ACHN (cell line): ENCODE measurements at regions not wholly inside any gene's neighbourhood (a gene's known extent, or its start where the extent isn't known, plus 50 kb on each side); places are given as distances from the start of the nearest gene placed in this dataset.
"Not testable (repeated sequence)": the region's sequence is repeated elsewhere in the genome, so short reads cannot be mapped to it uniquely, and the experiment has no call there.

ENCODE experiments used
- DNase-seq: peaks from one replicate; pipeline ENCODE4 v3.0.0-alpha.2; 2015
- in situ Hi-C: cut with HindIII; loops from 2 replicates; pipeline ENCODE4 v1.10.0; 2017; ENCODE audit warnings: low sequenced_read_pairs, low pct_ligation_motif_present, low pct_unique_long_range_greater_than_20kb

GRCh38 chr3:33949074-33949473, 150.6 kb downstream of the PDCD6IP start:
- in situ Hi-C loops, result no loop called here

GRCh38 chr3:33954956-33955355, 156.5 kb downstream of the PDCD6IP start:
- DNase-seq, result no peak
- in situ Hi-C loops, result no loop called here

More at GRCh38 chr3:33949074-33949473, 150.6 kb downstream of the PDCD6IP start:
- no peak for DNase-seq

GRCh38 chr3:33956206-33956605, 157.8 kb downstream of the PDCD6IP start:
- no peak for DNase-seq
- in situ Hi-C loops, result no loop called here

DNA sequence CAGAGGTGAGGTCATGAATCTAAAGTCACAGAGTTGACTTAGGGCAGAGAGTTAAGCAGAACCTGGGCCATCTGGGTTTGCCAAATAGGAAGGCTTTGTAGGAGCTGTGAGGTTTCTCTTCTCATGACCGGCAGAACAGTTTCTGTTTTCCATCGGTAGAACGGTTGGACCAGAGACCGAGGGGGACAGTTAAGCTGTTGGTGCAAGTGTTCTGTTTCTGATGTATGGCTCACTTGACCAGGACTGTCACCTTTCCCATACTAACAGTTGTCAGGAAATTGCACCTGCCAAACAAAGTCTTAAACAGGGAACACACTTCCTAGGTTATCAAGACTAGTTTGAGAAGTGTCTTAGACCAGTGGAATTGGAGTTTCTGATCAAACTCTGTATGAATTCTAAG, 158.3 kb downstream of the PDCD6IP start:
- in situ Hi-C loops, result no loop called here
- no peak for DNase-seq

GRCh38 chr3:33957176-33957575, 158.7 kb downstream of the PDCD6IP start:
- in situ Hi-C loops, result no loop called here

DNA sequence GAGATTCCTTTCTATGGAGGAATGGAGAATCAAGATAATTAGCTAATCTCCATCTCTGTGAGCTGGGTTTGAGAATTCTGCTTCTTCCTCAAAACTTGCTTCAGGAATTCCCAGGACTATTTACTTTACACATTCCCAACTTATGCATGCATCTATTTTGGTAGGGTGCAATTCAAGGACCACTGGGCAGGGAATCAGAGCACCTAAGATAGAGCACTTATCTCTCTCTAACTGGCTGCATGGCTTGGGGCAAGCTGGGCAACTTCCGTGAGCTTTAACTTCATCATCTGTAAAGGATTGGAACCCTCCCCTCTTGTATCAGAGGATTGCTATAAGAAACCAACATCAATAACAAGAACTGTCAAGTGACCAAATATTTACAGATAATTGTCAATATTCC, 160.2 kb downstream of the PDCD6IP start:
- DNase-seq, result no peak
- in situ Hi-C loops, result no loop called here

More at GRCh38 chr3:33957176-33957575, 158.7 kb downstream of the PDCD6IP start:
- no peak for DNase-seq

DNA sequence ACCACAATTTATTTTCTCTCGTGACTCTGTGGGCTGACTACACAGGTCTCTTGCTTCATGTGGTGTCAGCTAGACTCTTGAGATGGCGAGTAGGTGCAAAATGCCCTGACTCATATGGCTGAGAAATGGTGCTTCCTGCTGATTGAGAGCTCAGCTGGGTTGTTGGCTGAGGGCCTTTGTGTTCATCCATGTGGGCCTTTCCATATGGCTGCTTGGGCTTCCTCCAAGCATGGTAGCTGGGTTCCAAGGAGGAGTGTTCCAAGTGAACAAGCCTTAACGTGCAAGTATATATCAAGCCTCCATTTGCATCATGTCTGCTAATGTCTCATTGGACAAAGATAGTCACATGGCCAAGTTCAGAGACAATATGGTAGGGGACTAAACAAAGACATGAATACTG, 164.0 kb downstream of the PDCD6IP start:
- in situ Hi-C loops, result no loop called here
- DNase-seq, result no peak

DNA sequence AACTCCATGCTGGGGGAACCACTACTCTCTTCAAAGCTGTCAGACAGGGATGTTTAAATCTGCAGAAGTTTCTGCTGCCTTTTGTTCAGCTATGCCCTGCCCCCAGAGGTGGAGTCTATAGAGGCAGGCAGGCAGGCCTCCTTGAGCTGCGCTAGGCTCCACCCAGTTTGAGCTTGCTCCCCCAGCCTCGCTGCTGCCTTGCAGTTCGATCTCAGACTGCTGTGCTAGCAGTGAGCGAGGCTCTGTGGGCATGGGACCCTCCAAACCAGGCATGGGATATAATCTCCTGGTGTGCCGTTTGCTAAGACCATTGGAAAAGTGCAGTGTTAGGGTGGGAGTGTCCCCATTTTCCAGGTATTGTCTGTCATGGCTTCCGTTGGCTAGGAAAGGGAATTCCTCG, 171.8 kb downstream of the PDCD6IP start:
- DNase-seq, in situ Hi-C loops: not testable (repeated sequence)

- in situ Hi-C loops, result no loop called here
- no peak for DNase-seq
Measured at GRCh38 chr3:33971055-33971454, 172.6 kb downstream of the PDCD6IP start.

DNA sequence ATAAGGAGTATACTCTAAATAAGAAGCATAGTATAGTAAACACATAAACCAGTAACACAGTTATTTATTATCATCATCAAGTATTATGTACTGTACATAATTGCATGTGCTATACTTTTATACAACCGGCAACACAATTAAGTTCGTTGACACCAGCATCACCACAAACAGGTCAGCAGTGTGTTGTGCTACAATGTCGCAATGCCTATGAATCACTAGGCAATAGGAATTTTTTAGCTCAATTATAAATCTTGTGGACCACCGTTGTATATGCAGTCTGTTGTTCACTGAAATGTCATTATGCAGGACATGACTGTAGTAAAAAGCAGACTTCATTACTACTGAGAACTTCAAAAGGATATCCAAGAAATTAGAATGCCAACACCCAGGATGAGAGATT, 177.0 kb downstream of the PDCD6IP start:
- in situ Hi-C loops, result no loop called here
- no peak for DNase-seq

- no peak for DNase-seq
- in situ Hi-C loops, result no loop called here
Measured at GRCh38 chr3:33977227-33977626, 178.8 kb downstream of the PDCD6IP start.

GRCh38 chr3:33980252-33980651, 181.8 kb downstream of the PDCD6IP start:
- in situ Hi-C loops, result no loop called here
- peak; percentile 94 for DNase-seq

- in situ Hi-C loops, result no loop called here
- no peak for DNase-seq
Measured at GRCh38 chr3:33982269-33982798, 183.9 kb downstream of the PDCD6IP start.

DNA sequence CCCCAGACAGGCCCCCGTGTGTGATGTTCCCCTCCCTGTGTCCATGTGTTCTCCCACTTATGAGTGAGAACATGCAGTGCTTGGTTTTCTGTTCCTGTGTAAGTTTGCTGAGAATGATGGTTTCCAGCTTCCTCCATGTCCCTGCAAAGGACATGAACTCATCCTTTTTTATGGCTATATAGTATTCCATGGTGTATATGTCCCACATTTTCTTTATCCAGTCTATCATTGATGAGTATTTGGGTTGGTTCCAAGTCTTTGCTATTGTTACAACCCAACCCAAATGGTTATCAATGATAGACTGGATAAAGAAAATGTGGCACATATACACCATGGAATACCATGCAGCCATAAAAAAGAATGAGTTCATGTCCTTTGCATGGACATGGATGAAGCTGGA, 184.5 kb downstream of the PDCD6IP start:
- in situ Hi-C loops, result not testable (repeated sequence)

GRCh38 chr3:33989229-33989628, 190.8 kb downstream of the PDCD6IP start:
- DNase-seq, result no peak
- in situ Hi-C loops, result no loop called here

More for the DNA sequence above, 184.5 kb downstream of the PDCD6IP start:
- DNase-seq, result not testable (repeated sequence)

DNA sequence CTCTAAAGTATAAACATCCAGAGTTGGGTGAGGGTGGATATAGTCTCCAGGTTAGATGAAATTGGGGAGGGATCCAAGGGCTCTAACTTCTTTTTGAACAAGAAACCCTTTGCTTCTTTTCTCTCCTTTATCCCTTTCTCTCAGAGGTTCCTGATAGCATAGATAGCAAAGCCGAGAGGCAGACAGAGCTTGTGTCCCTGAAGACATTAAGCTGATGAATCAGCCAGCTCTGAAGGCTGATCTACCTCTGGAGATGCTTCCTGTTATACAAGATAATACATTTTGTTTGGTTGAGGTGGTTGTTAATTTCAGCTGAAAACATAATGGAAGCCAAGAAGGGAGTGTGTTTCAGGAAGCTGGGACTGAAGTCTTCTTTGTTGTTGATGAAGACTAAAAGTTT, 193.2 kb downstream of the PDCD6IP start:
- no peak for DNase-seq
- in situ Hi-C loops, result no loop called here

DNA sequence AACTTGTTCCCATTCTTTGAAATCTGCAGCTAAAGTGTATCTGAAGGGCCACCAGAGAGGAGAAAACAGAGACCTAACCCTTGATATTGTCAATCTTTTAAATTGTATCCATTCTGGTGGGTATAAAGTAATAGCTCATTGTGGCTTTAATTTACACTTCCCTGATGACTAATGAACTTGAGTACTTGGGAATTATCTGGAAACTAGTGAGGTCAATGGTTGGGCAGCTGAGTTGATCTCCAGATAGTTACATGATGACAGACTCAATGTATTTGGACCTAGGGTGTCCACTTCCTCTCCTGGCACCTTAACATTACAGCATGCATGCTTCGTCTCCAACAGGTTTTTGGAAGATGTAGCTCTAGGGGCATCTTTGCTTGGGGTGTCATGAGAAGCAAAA, 195.2 kb downstream of the PDCD6IP start:
- in situ Hi-C loops, result no loop called here
- DNase-seq, result no peak

GRCh38 chr3:33994568-33994967, 196.1 kb downstream of the PDCD6IP start:
- in situ Hi-C loops, result no loop called here
- DNase-seq, result no peak

GRCh38 chr3:34000301-34000700, 201.9 kb downstream of the PDCD6IP start:
- in situ Hi-C loops, result no loop called here
- no peak for DNase-seq

- DNase-seq, result no peak
- in situ Hi-C loops, result no loop called here
Measured at GRCh38 chr3:34001022-34001421, 202.6 kb downstream of the PDCD6IP start.

- in situ Hi-C loops, result no loop called here
- DNase-seq, result no peak
Measured at GRCh38 chr3:34001990-34002389, 203.6 kb downstream of the PDCD6IP start.
